Karpas-422 (cell line): ENCODE measurements at regions not wholly inside any gene's neighbourhood (a gene's known extent, or its start where the extent isn't known, plus 50 kb on each side); places are given as distances from the start of the nearest gene placed in this dataset.

Experiments
- DNase-seq: peaks from one replicate; pipeline ENCODE4 v3.0.0-alpha.2; 2015
- H2AFZ ChIP-seq: fragments of 200-600 bp; sonication (generic); 2 replicates; pipeline ENCODE4 v1.6.1; 2014; ENCODE audit warnings: antibody characterized with exemption, low read length, mixed read lengths
- H3K27ac ChIP-seq: fragments of 200-600 bp; sonication (generic); 2 replicates; pipeline ENCODE4 v1.5.1; 2014; ENCODE audit warnings: mild to moderate bottlenecking, low read length, moderate library complexity
- H3K27me3 ChIP-seq: fragments of 200-600 bp; sonication (generic); 2 replicates; pipeline ENCODE4 v1.6.1; 2014; ENCODE audit warnings: low read length, mixed read lengths
- H3K36me3 ChIP-seq: fragments of 200-600 bp; sonication (generic); 2 replicates; pipeline ENCODE4 v1.6.1; 2014; ENCODE audit warnings: low read length, mixed read lengths; ENCODE audit not compliant: insufficient read depth
- H3K4me1 ChIP-seq: fragments of 200-600 bp; sonication (generic); 2 replicates; pipeline ENCODE4 v1.6.1; 2014; ENCODE audit warnings: mild to moderate bottlenecking, low read length, mixed read lengths
- H3K4me2 ChIP-seq: fragments of 200-600 bp; sonication (generic); 2 replicates; pipeline ENCODE4 v1.6.1; 2014; ENCODE audit warnings: low read length, low read depth, mild to moderate bottlenecking; ENCODE audit not compliant: poor library complexity, severe bottlenecking
- H3K4me3 ChIP-seq: fragments of 200-600 bp; sonication (generic); 2 replicates; pipeline ENCODE4 v1.5.1; 2014; ENCODE audit warnings: mild to moderate bottlenecking, antibody characterized with exemption, low read length, mixed read lengths
- H3K79me2 ChIP-seq: fragments of 200-600 bp; sonication (generic); 2 replicates; pipeline ENCODE4 v1.6.1; 2014; ENCODE audit warnings: mild to moderate bottlenecking, low read length, mixed read lengths
- H3K9ac ChIP-seq: fragments of 200-600 bp; sonication (generic); 2 replicates; pipeline ENCODE4 v1.6.0; 2014; ENCODE audit warnings: low read length
- H3K9me2 ChIP-seq: fragments of 200-600 bp; sonication (generic), shearing (Covaris generic); replicated peaks from 2 replicates; pipeline ENCODE4 v1.6.0; 2014; ENCODE audit warnings: mild to moderate bottlenecking, low read length, moderate library complexity; ENCODE audit not compliant: insufficient read depth
- H3K9me3 ChIP-seq: fragments of 300-700, 200-600 bp; sonication (generic); 2 replicates; pipeline ENCODE4 v1.6.1; 2014; ENCODE audit warnings: low read length, mixed read lengths
- H4K20me1 ChIP-seq: fragments of 200-600 bp; sonication (generic); 2 replicates; pipeline ENCODE4 v1.6.1; 2014; ENCODE audit warnings: mild to moderate bottlenecking, antibody characterized with exemption, low read length, low read depth; ENCODE audit not compliant: insufficient read depth

GRCh38 chr3:187960820-187961219 lies 193.1 kb upstream of the LPP start:
- H3K4me2 ChIP-seq, result no peak overlapping the region
- no peak for DNase-seq
- no peaks in the 10 kb centered on the region for H3K9me2 ChIP-seq
- H3K27ac ChIP-seq, result peak overlapping the region; percentile 97
- H3K4me1 ChIP-seq, result peaks cover 98% of the 10 kb centered on the region
- H2AFZ ChIP-seq, result no peak overlapping the region
- H3K36me3 ChIP-seq, result 0 out of 2 replicates have a peak, but pooled peaks cover 7% of the 10 kb centered on the region
- peak overlapping the region; percentile 19; the same call in 1 of the 2 replicates for H3K9ac ChIP-seq
- H4K20me1 ChIP-seq, result no peaks in the 10 kb centered on the region
- no peaks in the 10 kb centered on the region for H3K27me3 ChIP-seq
- no peak overlapping the region for H3K4me3 ChIP-seq
- H3K79me2 ChIP-seq, result no peaks in the 10 kb centered on the region
- no peaks in the 10 kb centered on the region for H3K9me3 ChIP-seq

- no peaks in the 10 kb centered on the region for H3K9me2 ChIP-seq
- H3K27ac ChIP-seq, result peak overlapping the region; percentile 97
- H3K4me1 ChIP-seq, result peaks cover 99% of the 10 kb centered on the region
- no peaks in the 10 kb centered on the region for H3K79me2 ChIP-seq
- 0 out of 2 replicates have a peak, but pooled peaks cover 7% of the 10 kb centered on the region for H3K36me3 ChIP-seq
- no peak for DNase-seq
- H3K9ac ChIP-seq, result peak overlapping the region; percentile 19; the same call in 1 of the 2 replicates
- H2AFZ ChIP-seq, result no peak overlapping the region
- no peaks in the 10 kb centered on the region for H3K9me3 ChIP-seq
- H3K27me3 ChIP-seq, result no peaks in the 10 kb centered on the region
- no peak overlapping the region for H3K4me2 ChIP-seq
- no peak overlapping the region for H3K4me3 ChIP-seq
- no peaks in the 10 kb centered on the region for H4K20me1 ChIP-seq
Observed at GRCh38 chr3:187961366-187961765, 192.6 kb upstream of the LPP start.

- Histone ChIP-seq H3K9me2 (no peaks in the 10 kb centered on the region), H4K20me1 (no peaks in the 10 kb centered on the region), H3K4me1 (peaks cover 99% of the 10 kb centered on the region), H3K4me2 (peak overlapping the region; percentile 66), H3K4me3 (peak overlapping the region; percentile 14), H3K79me2 (no peaks in the 10 kb centered on the region), H3K9me3 (no peaks in the 10 kb centered on the region), H3K27me3 (no peaks in the 10 kb centered on the region), H3K36me3 (0 out of 2 replicates have a peak, but pooled peaks cover 7% of the 10 kb centered on the region), H2AFZ (no peak overlapping the region), H3K9ac (peak overlapping the region; percentile 74), H3K27ac (peak overlapping the region; percentile 97)
- peak; percentile 90 for DNase-seq
Observed at GRCh38 chr3:187963003-187963676, 190.8 kb upstream of the LPP start.

- Histone ChIP-seq H3K79me2 (no peaks in the 10 kb centered on the region), H3K9ac (peak overlapping the region; percentile 74), H3K27me3 (no peaks in the 10 kb centered on the region), H3K9me3 (no peaks in the 10 kb centered on the region), H3K4me3 (peak overlapping the region; percentile 12), H4K20me1 (no peaks in the 10 kb centered on the region), H3K4me1 (peaks cover 99% of the 10 kb centered on the region), H3K36me3 (0 out of 2 replicates have a peak, but pooled peaks cover 7% of the 10 kb centered on the region), H2AFZ (no peak overlapping the region), H3K27ac (peak overlapping the region; percentile 97), H3K4me2 (peak overlapping the region; percentile 66), H3K9me2 (no peaks in the 10 kb centered on the region)
- DNase-seq, result peak; percentile 89
Observed at GRCh38 chr3:187963677-187964385, 190.1 kb upstream of the LPP start.

GRCh38 chr3:187964760-187965159 lies 189.2 kb upstream of the LPP start:
- H3K9ac ChIP-seq, result peak overlapping the region; percentile 74
- peak overlapping the region; percentile 66 for H3K4me2 ChIP-seq
- peak overlapping the region; percentile 97 for H3K27ac ChIP-seq
- no peak overlapping the region; the same call in 1 of the 2 replicates for H3K4me3 ChIP-seq
- H3K9me3 ChIP-seq, result no peaks in the 10 kb centered on the region
- no peak overlapping the region for H2AFZ ChIP-seq
- peaks cover 98% of the 10 kb centered on the region for H3K4me1 ChIP-seq
- no peaks in the 10 kb centered on the region for H4K20me1 ChIP-seq
- H3K27me3 ChIP-seq, result no peaks in the 10 kb centered on the region
- 0 out of 2 replicates have a peak, but pooled peaks cover 2% of the 10 kb centered on the region for H3K36me3 ChIP-seq
- H3K79me2 ChIP-seq, result no peaks in the 10 kb centered on the region
- DNase-seq, result no peak
- H3K9me2 ChIP-seq, result no peaks in the 10 kb centered on the region

- Histone ChIP-seq H3K9ac (peak overlapping the region; percentile 78), H3K27ac (peak overlapping the region; percentile 97), H2AFZ (no peak overlapping the region), H3K27me3 (no peaks in the 10 kb centered on the region), H3K4me1 (peaks cover 99% of the 10 kb centered on the region), H4K20me1 (no peaks in the 10 kb centered on the region), H3K4me2 (peak overlapping the region; percentile 67), H3K4me3 (no peak overlapping the region), H3K79me2 (no peaks in the 10 kb centered on the region), H3K9me3 (no peaks in the 10 kb centered on the region), H3K36me3 (no peaks in the 10 kb centered on the region), H3K9me2 (no peaks in the 10 kb centered on the region)
- peak; percentile 54 for DNase-seq
Observed at GRCh38 chr3:187966096-187966495, 187.9 kb upstream of the LPP start.

GRCh38 chr3:187966636-187967406 lies 187.1 kb upstream of the LPP start:
- Histone ChIP-seq H3K27ac (peak overlapping the region; percentile 97), H2AFZ (no peak overlapping the region), H3K79me2 (no peaks in the 10 kb centered on the region), H4K20me1 (no peaks in the 10 kb centered on the region), H3K4me2 (peak overlapping the region; percentile 67), H3K27me3 (no peaks in the 10 kb centered on the region), H3K36me3 (no peaks in the 10 kb centered on the region), H3K4me1 (peaks cover 99% of the 10 kb centered on the region), H3K9me3 (no peaks in the 10 kb centered on the region), H3K9me2 (no peaks in the 10 kb centered on the region), H3K9ac (peak overlapping the region; percentile 78), H3K4me3 (no peak overlapping the region)
- peak; percentile 96 for DNase-seq

- no peaks in the 10 kb centered on the region for H3K79me2 ChIP-seq
- peak overlapping the region; percentile 67 for H3K4me2 ChIP-seq
- peak overlapping the region; percentile 78 for H3K9ac ChIP-seq
- H3K9me3 ChIP-seq, result no peaks in the 10 kb centered on the region
- peak; percentile 83 for DNase-seq
- no peak overlapping the region for H3K4me3 ChIP-seq
- H3K27ac ChIP-seq, result peak overlapping the region; percentile 97
- peaks cover 99% of the 10 kb centered on the region for H3K4me1 ChIP-seq
- H2AFZ ChIP-seq, result no peak overlapping the region
- no peaks in the 10 kb centered on the region for H3K36me3 ChIP-seq
- H4K20me1 ChIP-seq, result no peaks in the 10 kb centered on the region
- H3K27me3 ChIP-seq, result no peaks in the 10 kb centered on the region
- no peaks in the 10 kb centered on the region for H3K9me2 ChIP-seq
Observed at GRCh38 chr3:187967993-187968392, 186.0 kb upstream of the LPP start.
